IMR-90 (cell line): ENCODE measurements at regions not wholly inside any gene's neighbourhood (a gene's known extent, or its start where the extent isn't known, plus 50 kb on each side); places are given as distances from the start of the nearest gene placed in this dataset.

Experiments used
- ATAC-seq: fragments of 200-7000 bp; cut with Tn5 transposase; 2 replicates; pipeline ENCODE4 v1.9.1; 2020; ENCODE audit warnings: low read depth, mild to moderate bottlenecking, moderate library complexity
- BruUV-seq: library from RNA; stranded (reverse); fragments of 400-500 nt; replicated peaks from 2 replicates; lab custom pipeline; 2021; lab: Mats Ljungman, UMichigan
- CTCF ChIA-PET: fragments of 300-600 bp; formaldehyde crosslinking; extraction: SDS; loops from one replicate; lab custom pipeline; 2021; ENCODE audit warnings: antibody characterized with exemption; lab: Yijun Ruan, JAX
- POLR2A ChIA-PET: fragments of 300-600 bp; sonication (Branson Sonifier 250); formaldehyde crosslinking; loops from one replicate; lab custom pipeline; 2022; ENCODE audit warnings: antibody characterized with exemption; ENCODE audit not compliant: unreplicated experiment; lab: Charles Lee
- DNase-seq: peaks from one replicate; pipeline ENCODE4 v3.0.0; 2013
- H2AFZ ChIP-seq: replicated peaks from 2 replicates; pipeline ENCODE3; 2013; ENCODE audit warnings: low read length, mild to moderate bottlenecking; ENCODE audit not compliant: poor library complexity
- H2AK5ac ChIP-seq: 2 replicates; pipeline ENCODE4 v1.6.1; 2013; ENCODE audit warnings: low read depth, low read length, inconsistent platforms
- H2AK9ac ChIP-seq: replicated peaks from 2 replicates; pipeline ENCODE3; 2013; ENCODE audit warnings: mild to moderate bottlenecking, low read depth, low read length, moderate library complexity; ENCODE audit not compliant: poor library complexity
- H2BK120ac ChIP-seq: 2 replicates; pipeline ENCODE4 v1.6.1; 2013; ENCODE audit warnings: low read depth, low read length, inconsistent platforms
- H2BK15ac ChIP-seq: 3 replicates; pipeline ENCODE4 v1.6.1; 2013; ENCODE audit warnings: low read depth, low read length, inconsistent platforms
- H2BK20ac ChIP-seq: 2 replicates; pipeline ENCODE4 v1.6.1; 2013; ENCODE audit warnings: low read depth, mild to moderate bottlenecking, inconsistent platforms, low read length, moderate library complexity
- H2BK5ac ChIP-seq: 2 replicates; pipeline ENCODE4 v1.6.1; 2013; ENCODE audit warnings: mild to moderate bottlenecking, low read depth, low read length, inconsistent platforms; ENCODE audit not compliant: poor library complexity, severe bottlenecking
- H3K14ac ChIP-seq: replicated peaks from 2 replicates; pipeline ENCODE4 v1.6.1; 2013; ENCODE audit warnings: low read depth, low read length, inconsistent platforms
- H3K18ac ChIP-seq: 2 replicates; pipeline ENCODE4 v1.6.1; 2013; ENCODE audit warnings: low read depth, low read length, control low read depth
- H3K23ac ChIP-seq: 2 replicates; pipeline ENCODE4 v1.6.1; 2013; ENCODE audit warnings: low read depth, low read length, inconsistent platforms
- H3K27ac ChIP-seq: 2 replicates; pipeline ENCODE4 v1.5.1; 2013; ENCODE audit warnings: mild to moderate bottlenecking, control low read depth, low read length; ENCODE audit not compliant: insufficient read depth
- H3K27me3 ChIP-seq: 2 replicates; pipeline ENCODE4 v1.6.1; 2013; ENCODE audit warnings: low read length; ENCODE audit not compliant: control insufficient read depth, insufficient read depth
- H3K36me3 ChIP-seq: 2 replicates; pipeline ENCODE4 v1.6.1; 2013; ENCODE audit warnings: low read length, mixed read lengths; ENCODE audit not compliant: control insufficient read depth, insufficient read depth
- H3K4ac ChIP-seq: 2 replicates; pipeline ENCODE4 v1.6.1; 2013; ENCODE audit warnings: low read depth, low read length, inconsistent platforms
- H3K4me1 ChIP-seq: 2 replicates; pipeline ENCODE4 v1.6.1; 2013; ENCODE audit warnings: low read length, mixed read lengths; ENCODE audit not compliant: control insufficient read depth, insufficient read depth
- H3K4me2 ChIP-seq: 2 replicates; pipeline ENCODE4 v1.6.1; 2013; ENCODE audit warnings: low read depth, mild to moderate bottlenecking, control low read depth, low read length, moderate library complexity
- H3K4me3 ChIP-seq: 2 replicates; pipeline ENCODE4 v1.5.1; 2013; ENCODE audit warnings: low read depth, mild to moderate bottlenecking, control low read depth, low read length, moderate library complexity; ENCODE audit not compliant: insufficient read depth
- H3K56ac ChIP-seq: 2 replicates; pipeline ENCODE4 v1.6.1; 2013; ENCODE audit warnings: low read length, inconsistent platforms; ENCODE audit not compliant: insufficient read depth; ENCODE audit errors: extremely low read depth
- H3K79me1 ChIP-seq, 2 experiments: 2 replicates each; pipeline ENCODE4 v1.6.1; 2013; ENCODE audit warnings: low read length in 2 of 2, inconsistent platforms in 1 of 2, low read depth in 1 of 2
- H3K9ac ChIP-seq: 2 replicates; pipeline ENCODE4 v1.6.1; 2013; ENCODE audit warnings: low read depth, low read length, control low read depth
- H3K9me1 ChIP-seq: 2 replicates; pipeline ENCODE4 v1.6.1; 2013; ENCODE audit warnings: low read length, inconsistent platforms; ENCODE audit not compliant: insufficient read depth
- H3K9me3 ChIP-seq: 2 replicates; pipeline ENCODE4 v1.6.1; 2013; ENCODE audit warnings: low read length; ENCODE audit not compliant: control insufficient read depth, insufficient read depth
- H4K20me1 ChIP-seq: 2 replicates; pipeline ENCODE4 v1.6.1; 2013; ENCODE audit warnings: low read length, inconsistent platforms; ENCODE audit not compliant: insufficient read depth
- H4K5ac ChIP-seq: 2 replicates; pipeline ENCODE4 v1.6.1; 2013; ENCODE audit warnings: mild to moderate bottlenecking, low read depth, low read length, control low read depth
- H4K8ac ChIP-seq, 2 experiments: 2 replicates each; pipeline ENCODE4 v1.6.1; 2013; ENCODE audit warnings: low read depth in 2 of 2, low read length in 2 of 2, control low read depth in 1 of 2, inconsistent platforms in 1 of 2
- H4K91ac ChIP-seq: 2 replicates; pipeline ENCODE4 v1.6.1; 2013; ENCODE audit warnings: low read depth, low read length, inconsistent platforms; ENCODE audit not compliant: insufficient read depth
- BHLHE40 ChIP-seq: fragments of 150-350 bp; IDR thresholded peaks from 2 replicates; pipeline ENCODE4 v1.6.1; 2016; ENCODE audit warnings: mild to moderate bottlenecking, low read depth, low read length
- CHD1 ChIP-seq: IDR thresholded peaks from 2 replicates; pipeline ENCODE4 v1.6.1; 2012; ENCODE audit warnings: low read depth, low read length, improper control_type of control experiment
- MAZ ChIP-seq: IDR thresholded peaks from 2 replicates; pipeline ENCODE4 v1.6.1; 2012; ENCODE audit warnings: low read depth, mild to moderate bottlenecking, low read length, improper control_type of control experiment, moderate library complexity, borderline replicate concordance
- MXI1 ChIP-seq: IDR thresholded peaks from 2 replicates; pipeline ENCODE4 v1.6.1; 2012; ENCODE audit warnings: low read depth, mild to moderate bottlenecking, low read length, moderate library complexity, borderline replicate concordance
- NFE2L2 ChIP-seq: fragments of 150-350 bp; IDR thresholded peaks from 2 replicates; pipeline ENCODE4 v1.6.1; 2016; ENCODE audit warnings: low read depth, mild to moderate bottlenecking, low read length
- RAD21 ChIP-seq: IDR thresholded peaks from 2 replicates; pipeline ENCODE4 v1.6.1; 2012; ENCODE audit warnings: low read length, improper control_type of control experiment
- SMC3 ChIP-seq: fragments of 150-350 bp; IDR thresholded peaks from 2 replicates; pipeline ENCODE4 v1.6.1; 2016; ENCODE audit warnings: low read depth, mild to moderate bottlenecking, antibody characterized with exemption, low read length, moderate library complexity
- WGBS, 2 experiments: methylation state at CpG; one replicate each; pipeline versions ENCODE4 v1.1.5 to v1.1.7; 2013; ENCODE audit warnings: missing lambda C conversion rate in 2 of 2; ENCODE audit not compliant: insufficient read length in 1 of 2; ENCODE audit errors: extremely low coverage in 2 of 2; 5-methylcytosine and 5-hydroxymethylcytosine counted together
- dilution Hi-C: fragments of 300-500 bp; cut with HindIII; formaldehyde crosslinking; loops from one replicate; pipeline ENCODE4 v1.14.3; 2018; ENCODE audit warnings: low sequenced_read_pairs; ENCODE audit not compliant: unreplicated experiment
- in situ Hi-C: fragments of 300-500 bp; cut with MboI; formaldehyde crosslinking; loops from 3 replicates; pipeline ENCODE4 v1.14.3; 2019; ENCODE audit warnings: low sequenced_read_pairs, inconsistent platforms, mixed read lengths
- intact Hi-C: fragments of 100-400 bp; cut with micrococcal nuclease; formaldehyde crosslinking; loops from 2 replicates; pipeline ENCODE4 v1.10.0; 2022
- TF ChIP-seq, protein P1 (sequence below): conservative IDR thresholded peaks from 2 replicates; pipeline ENCODE4 v1.5.1; 2012; ENCODE audit warnings: mild to moderate bottlenecking, low read depth, low read length, improper control_type of control experiment
- TF ChIP-seq, protein P2 (sequence below): fragments of 150-350 bp; IDR thresholded peaks from 2 replicates; pipeline ENCODE4 v1.6.1; 2016; ENCODE audit warnings: low read depth, mild to moderate bottlenecking, low read length, moderate library complexity, borderline replicate concordance
- TF ChIP-seq, protein P3 (sequence below): fragments of 150-350 bp; IDR thresholded peaks from 2 replicates; pipeline ENCODE4 v1.6.1; 2017; ENCODE audit warnings: mild to moderate bottlenecking, antibody characterized with exemption, low read length, low read depth

DNA sequence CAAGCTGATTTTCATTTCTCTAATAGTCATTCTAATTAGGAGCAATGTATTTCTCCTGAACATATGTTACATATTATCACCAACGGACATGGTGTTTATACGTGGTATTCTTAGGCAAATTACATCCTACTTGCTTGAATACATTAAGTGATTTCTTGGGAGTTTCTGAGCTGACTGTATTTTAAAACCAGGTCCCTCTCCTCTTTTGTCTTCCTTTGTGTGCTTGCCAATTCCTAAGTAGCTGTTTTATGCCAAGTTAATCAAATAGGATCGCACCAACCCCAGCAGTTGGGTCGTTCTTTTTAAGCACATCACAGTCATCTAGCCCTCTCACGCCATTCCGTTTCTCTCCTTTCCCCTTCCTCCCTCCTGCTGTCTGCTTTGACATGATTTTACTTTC, 75.4 kb upstream of the MAP2 start:
- POLR2A ChIA-PET, result no interaction called here
- no peak for DNase-seq
- dilution Hi-C loops, result no loop called here

More for the DNA sequence above, 75.4 kb upstream of the MAP2 start:
- Histone ChIP-seq H3K23ac (no peak overlapping the region), H3K18ac (no peak overlapping the region), H2AK5ac (no peak overlapping the region), H4K5ac (no peak overlapping the region), H3K9me1 (no peaks in the 10 kb centered on the region), H2BK20ac (no peak overlapping the region), H3K27ac (no peak overlapping the region), H3K14ac (no peak overlapping the region), H3K56ac (no peak overlapping the region), H3K36me3 (no peaks in the 10 kb centered on the region), H3K9me3 (no peaks in the 10 kb centered on the region), H4K91ac (no peak overlapping the region), H3K4me3 (no peak overlapping the region), H2BK15ac (no peak overlapping the region), H2BK120ac (no peak overlapping the region), H2AK9ac (no peak overlapping the region), H3K79me1 (no peaks in the 10 kb centered on the region), H3K27me3 (no peaks in the 10 kb centered on the region), H4K8ac (no peak overlapping the region), H4K20me1 (no peaks in the 10 kb centered on the region), H3K4ac (no peak overlapping the region), H2AFZ (no peak overlapping the region), H2BK5ac (no peak overlapping the region), H3K4me1 (no peaks in the 10 kb centered on the region), H3K4me2 (no peak overlapping the region), H3K9ac (no peak overlapping the region)
- in situ Hi-C loops (loop anchor here (25.0 kb wide), 2 partner anchors 614 to 864 kb away; no protein-coding TSS in a partner anchor), intact Hi-C loops (loop anchor here (5.0 kb wide), 1 partner anchor 1106 kb away; no protein-coding TSS in a partner anchor)
- 30% methylated on average over 2 of the region's 6 CpGs; no CpG with 5 or more reads in 1 of the 2 experiments for WGBS, 2 experiments
- CTCF ChIA-PET, result no interaction called here
- TF ChIP-seq NFE2L2 (no peak), CHD1 (no peak), SMC3 (no peak), BHLHE40 (no peak), MAZ (no peak), MXI1 (no peak), RAD21 (no peak)
- TF ChIP-seq, protein P1, sequence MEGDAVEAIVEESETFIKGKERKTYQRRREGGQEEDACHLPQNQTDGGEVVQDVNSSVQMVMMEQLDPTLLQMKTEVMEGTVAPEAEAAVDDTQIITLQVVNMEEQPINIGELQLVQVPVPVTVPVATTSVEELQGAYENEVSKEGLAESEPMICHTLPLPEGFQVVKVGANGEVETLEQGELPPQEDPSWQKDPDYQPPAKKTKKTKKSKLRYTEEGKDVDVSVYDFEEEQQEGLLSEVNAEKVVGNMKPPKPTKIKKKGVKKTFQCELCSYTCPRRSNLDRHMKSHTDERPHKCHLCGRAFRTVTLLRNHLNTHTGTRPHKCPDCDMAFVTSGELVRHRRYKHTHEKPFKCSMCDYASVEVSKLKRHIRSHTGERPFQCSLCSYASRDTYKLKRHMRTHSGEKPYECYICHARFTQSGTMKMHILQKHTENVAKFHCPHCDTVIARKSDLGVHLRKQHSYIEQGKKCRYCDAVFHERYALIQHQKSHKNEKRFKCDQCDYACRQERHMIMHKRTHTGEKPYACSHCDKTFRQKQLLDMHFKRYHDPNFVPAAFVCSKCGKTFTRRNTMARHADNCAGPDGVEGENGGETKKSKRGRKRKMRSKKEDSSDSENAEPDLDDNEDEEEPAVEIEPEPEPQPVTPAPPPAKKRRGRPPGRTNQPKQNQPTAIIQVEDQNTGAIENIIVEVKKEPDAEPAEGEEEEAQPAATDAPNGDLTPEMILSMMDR, result no peak
- TF ChIP-seq, protein P2, sequence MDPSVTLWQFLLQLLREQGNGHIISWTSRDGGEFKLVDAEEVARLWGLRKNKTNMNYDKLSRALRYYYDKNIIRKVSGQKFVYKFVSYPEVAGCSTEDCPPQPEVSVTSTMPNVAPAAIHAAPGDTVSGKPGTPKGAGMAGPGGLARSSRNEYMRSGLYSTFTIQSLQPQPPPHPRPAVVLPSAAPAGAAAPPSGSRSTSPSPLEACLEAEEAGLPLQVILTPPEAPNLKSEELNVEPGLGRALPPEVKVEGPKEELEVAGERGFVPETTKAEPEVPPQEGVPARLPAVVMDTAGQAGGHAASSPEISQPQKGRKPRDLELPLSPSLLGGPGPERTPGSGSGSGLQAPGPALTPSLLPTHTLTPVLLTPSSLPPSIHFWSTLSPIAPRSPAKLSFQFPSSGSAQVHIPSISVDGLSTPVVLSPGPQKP, result no peak
- TF ChIP-seq, protein P3, sequence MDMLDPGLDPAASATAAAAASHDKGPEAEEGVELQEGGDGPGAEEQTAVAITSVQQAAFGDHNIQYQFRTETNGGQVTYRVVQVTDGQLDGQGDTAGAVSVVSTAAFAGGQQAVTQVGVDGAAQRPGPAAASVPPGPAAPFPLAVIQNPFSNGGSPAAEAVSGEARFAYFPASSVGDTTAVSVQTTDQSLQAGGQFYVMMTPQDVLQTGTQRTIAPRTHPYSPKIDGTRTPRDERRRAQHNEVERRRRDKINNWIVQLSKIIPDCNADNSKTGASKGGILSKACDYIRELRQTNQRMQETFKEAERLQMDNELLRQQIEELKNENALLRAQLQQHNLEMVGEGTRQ, result no peak
- no TSS peak for BruUV-seq
- no peak for ATAC-seq
